ENCODE measurements at regions not wholly inside any gene's neighbourhood (a gene's known extent, or its start where the extent isn't known, plus 50 kb on each side); places are given as distances from the start of the nearest gene placed in this dataset.
"Not testable (repeated sequence)": the region's sequence is repeated elsewhere in the genome, so short reads cannot be mapped to it uniquely, and the experiment has no call there.

DNA sequence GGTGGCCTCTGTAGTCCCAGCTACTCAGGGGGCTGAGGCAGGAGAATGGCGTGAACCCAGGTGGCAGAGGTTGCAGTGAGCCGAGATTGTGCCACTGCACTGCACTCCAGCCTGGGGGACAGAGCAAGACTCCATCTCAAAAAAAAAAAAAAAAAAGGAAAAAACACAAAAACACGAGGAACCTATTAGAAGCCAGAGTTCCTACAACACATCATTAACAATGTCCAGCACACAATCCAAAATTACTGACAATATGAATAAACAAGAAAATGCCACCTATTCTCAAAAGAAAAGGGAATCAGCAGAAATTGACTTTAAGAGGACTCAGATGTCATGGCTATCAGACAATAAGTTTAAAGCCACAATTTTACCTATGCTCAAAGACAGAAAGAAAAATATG is 57.3 kb upstream of the HS3ST3A1 start:
- not testable (repeated sequence) for H3K9me3 Mint-ChIP-seq; H3K4me1 Mint-ChIP-seq (ENCODE audit: low read depth); H3K36me3 Mint-ChIP-seq (ENCODE audit: insufficient read depth in 2 of 2); ATAC-seq (replicated peaks in 1 of 2); DNase-seq; H3K27ac Mint-ChIP-seq; H3K4me3 Mint-ChIP-seq
- peaks cover 21% of the 10 kb centered on the region for H3K27me3 Mint-ChIP-seq (ENCODE audit: low read depth)

DNA sequence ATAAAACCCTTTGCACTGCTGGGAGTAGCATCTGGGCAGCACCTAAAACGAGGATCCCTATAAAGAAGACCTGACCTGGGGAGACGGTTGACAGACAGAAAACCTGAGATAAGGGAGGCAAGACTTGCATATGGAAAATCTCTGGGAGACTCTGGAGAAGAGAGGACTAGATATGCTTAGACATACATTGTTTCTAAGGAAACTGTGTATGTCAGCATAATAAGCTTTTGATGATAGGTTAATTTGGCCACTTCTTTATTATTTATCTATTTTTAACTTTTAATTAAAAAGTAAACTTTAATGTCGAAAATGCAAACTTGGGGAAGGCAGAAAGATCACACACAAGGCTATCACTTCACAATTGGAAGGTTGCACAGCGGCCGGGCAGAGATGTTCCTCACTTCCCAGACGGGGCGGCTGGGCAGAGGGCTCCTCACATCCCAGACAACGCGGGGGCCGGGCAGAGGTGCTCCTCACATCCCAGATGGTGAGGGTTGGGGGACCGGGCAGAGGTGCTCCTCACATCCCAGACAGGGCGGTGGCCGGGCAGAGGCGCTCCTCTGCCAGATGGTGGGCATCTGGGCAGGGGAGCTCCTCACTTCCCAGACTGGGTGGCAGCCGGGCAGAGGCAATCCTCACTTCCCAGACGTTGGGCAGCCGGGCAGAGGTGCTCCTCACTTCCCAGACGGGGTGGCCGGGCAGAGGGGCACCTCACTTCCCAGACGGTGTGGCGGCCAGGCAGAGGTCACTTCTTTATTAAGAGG is 64.3 kb upstream of the HS3ST3A1 start:
- H3K27me3 Mint-ChIP-seq (ENCODE audit: low read depth): no peaks in the 10 kb centered on the region
- no peaks in the 10 kb centered on the region for H3K4me1 Mint-ChIP-seq (ENCODE audit: low read depth)
- peaks cover 9 to 10% of the 10 kb centered on the region in 2 donors for H3K36me3 Mint-ChIP-seq (ENCODE audit: insufficient read depth in 2 of 2)
- DNase-seq (no peak), ATAC-seq (replicated peaks in 1 of 2) (no peak)
- no peak overlapping the region for H3K27ac Mint-ChIP-seq
- no peak overlapping the region for H3K4me3 Mint-ChIP-seq
- H3K9me3 Mint-ChIP-seq: peaks cover 9 to 14% of the 10 kb centered on the region in 2 donors

DNA sequence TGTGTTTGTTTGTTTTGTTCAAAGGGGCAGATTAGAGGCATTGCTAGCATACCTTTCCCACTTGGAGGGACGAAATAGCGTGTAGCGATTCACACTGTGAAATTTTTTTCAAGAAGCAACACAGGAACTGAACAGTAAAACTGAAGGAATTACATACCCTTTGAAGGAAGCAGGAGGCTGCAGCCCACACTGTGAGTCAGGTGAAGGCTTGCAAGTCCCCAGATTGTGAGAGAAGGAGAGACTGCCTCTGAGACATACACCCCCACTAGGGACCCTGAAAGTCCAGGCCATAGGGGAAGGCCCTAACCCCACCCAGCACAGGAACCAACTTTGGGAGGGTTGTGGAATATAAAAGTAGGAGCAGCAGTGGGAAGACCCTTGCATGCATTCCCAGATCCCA is 69.6 kb upstream of the HS3ST3A1 start:
- H3K36me3 Mint-ChIP-seq (ENCODE audit: insufficient read depth in 2 of 2): peaks cover 8 to 10% of the 10 kb centered on the region in 2 donors
- H3K4me3 Mint-ChIP-seq: no peak overlapping the region
- H3K27ac Mint-ChIP-seq: no peak overlapping the region
- no peaks in the 10 kb centered on the region for H3K4me1 Mint-ChIP-seq (ENCODE audit: low read depth)
- DNase-seq: no peak
- H3K27me3 Mint-ChIP-seq (ENCODE audit: low read depth): peaks cover 11% of the 10 kb centered on the region
- ATAC-seq (replicated peaks in 1 of 2): no peak
- peaks cover 10 to 14% of the 10 kb centered on the region in 2 donors for H3K9me3 Mint-ChIP-seq

DNA sequence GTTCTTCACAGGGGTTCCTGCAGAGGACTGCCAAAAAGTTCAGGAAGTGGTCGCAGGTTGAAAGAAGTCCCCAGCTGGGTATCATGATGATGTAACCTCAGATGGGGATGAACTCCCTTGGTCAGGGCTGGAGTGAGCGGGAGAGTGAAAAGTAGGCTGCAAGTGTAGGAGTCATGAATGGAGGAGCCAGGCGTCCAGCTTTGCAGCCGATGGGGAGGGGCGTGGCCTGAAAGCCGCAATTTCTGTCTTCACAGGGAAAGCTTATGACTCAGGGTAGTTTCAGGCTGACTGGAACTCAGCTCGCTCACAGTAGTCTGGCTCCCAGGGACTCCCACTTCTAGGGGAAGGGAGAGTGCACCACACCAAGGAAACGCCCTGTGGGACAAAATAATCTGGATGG is 70.0 kb upstream of the HS3ST3A1 start:
- peak; percentile 45 to 92 for ATAC-seq (replicated peaks in 1 of 2)

DNA sequence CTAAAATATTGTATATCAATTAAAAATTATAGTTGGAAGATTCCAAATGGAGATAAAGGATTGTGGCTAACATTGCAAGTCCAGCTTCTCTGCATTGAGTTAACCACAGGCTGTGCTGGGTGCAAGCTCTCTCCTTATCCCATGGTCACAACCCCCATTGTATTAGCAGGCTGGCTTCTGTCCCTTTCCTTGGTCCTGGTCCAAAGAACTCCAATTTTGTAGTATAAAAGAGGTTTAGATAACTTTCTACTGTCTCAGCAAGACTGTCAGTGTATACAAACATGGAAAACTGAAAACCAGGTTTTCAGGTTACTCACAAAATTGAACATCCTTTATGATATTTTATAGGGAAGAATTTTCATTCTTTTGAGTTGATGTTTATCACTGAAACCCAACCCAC is 76.6 kb upstream of the HS3ST3A1 start:
- Mint-ChIP-seq H3K4me3 (no peak overlapping the region), H3K4me1 (ENCODE audit: low read depth) (no peaks in the 10 kb centered on the region), H3K27ac (no peak overlapping the region), H3K36me3 (ENCODE audit: insufficient read depth in 2 of 2) (no peaks in the 10 kb centered on the region), H3K9me3 (peaks cover 0 to 2% of the 10 kb centered on the region in 2 donors), H3K27me3 (ENCODE audit: low read depth) (peaks cover 6% of the 10 kb centered on the region)
- ATAC-seq (replicated peaks in 1 of 2) (no peak), DNase-seq (no peak)

More for the DNA sequence above, 70.0 kb upstream of the HS3ST3A1 start:
- Mint-ChIP-seq H3K36me3 (ENCODE audit: insufficient read depth in 2 of 2) (peaks cover 8 to 10% of the 10 kb centered on the region in 2 donors), H3K9me3 (peaks cover 10 to 14% of the 10 kb centered on the region in 2 donors), H3K4me1 (ENCODE audit: low read depth) (no peaks in the 10 kb centered on the region), H3K4me3 (no peak overlapping the region), H3K27ac (no peak overlapping the region), H3K27me3 (ENCODE audit: low read depth) (peaks cover 11% of the 10 kb centered on the region)
- peak; percentile 12 to 54 for DNase-seq

DNA sequence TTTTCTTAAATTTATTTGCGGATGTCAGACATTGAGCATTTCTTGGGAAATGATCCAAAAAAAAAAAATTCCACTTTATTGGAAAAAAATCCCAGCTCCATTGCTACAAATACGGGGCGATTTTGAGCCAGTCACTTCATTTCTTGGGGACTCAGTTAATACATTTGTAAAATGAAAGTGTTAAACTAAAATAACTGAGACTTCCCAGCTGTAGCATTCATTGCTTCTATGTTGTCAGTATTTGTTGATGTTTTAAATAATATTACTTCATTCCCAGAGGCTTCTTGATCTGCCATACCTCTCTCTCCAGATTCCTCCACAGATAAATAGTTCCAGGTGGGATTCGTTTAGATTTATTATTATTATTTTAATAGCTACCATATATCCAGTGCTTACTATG is 77.1 kb upstream of the HS3ST3A1 start:
- no peaks in the 10 kb centered on the region for H3K4me1 Mint-ChIP-seq (ENCODE audit: low read depth)
- H3K9me3 Mint-ChIP-seq: peaks cover 0 to 2% of the 10 kb centered on the region in 2 donors
- ATAC-seq (replicated peaks in 1 of 2) (no peak), DNase-seq (no peak)
- no peak overlapping the region for H3K27ac Mint-ChIP-seq
- no peak overlapping the region for H3K4me3 Mint-ChIP-seq
- H3K27me3 Mint-ChIP-seq (ENCODE audit: low read depth): peaks cover 6% of the 10 kb centered on the region
- no peaks in the 10 kb centered on the region for H3K36me3 Mint-ChIP-seq (ENCODE audit: insufficient read depth in 2 of 2)

DNA sequence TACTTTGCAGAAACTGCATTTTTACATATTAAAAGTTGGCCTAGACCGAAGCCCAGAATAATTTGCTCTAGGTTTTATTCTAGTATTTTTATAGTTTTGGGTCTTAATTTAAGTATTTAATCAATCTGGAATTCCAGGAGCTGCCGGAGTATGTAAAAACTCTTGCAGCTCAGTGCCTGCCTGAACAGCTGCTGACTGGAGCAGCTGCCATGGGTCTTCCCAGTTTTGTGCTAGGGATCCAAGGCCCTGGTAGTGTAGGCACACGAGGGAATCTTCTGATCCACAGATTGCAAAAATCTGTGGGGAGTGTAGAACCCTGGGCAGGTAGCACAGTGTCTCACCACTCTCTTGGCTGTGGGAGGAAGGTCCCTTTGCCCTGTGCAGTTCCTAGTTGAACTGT is 87.0 kb upstream of the HS3ST3A1 start:
- no peak for ATAC-seq (replicated peaks in 1 of 2)
- H3K36me3 Mint-ChIP-seq (ENCODE audit: insufficient read depth in 2 of 2): no peaks in the 10 kb centered on the region

DNA sequence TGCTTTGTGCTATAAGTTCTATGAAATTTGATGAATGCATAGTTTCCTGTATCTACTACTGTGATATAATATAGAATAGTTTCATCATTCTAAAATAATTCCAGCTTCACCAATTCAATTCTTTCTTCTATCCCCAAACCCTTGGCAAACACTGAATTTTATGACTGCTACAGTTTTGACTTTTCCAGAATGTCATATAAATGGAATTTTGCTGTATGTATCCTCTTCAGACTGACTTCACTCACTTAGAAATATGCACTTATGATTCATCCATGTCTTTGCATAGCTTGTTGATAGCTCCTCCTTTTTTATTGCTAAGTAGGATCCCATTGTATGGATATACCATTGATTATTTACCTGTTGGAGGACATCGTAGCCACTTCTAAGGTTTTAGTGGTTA is 89.1 kb upstream of the HS3ST3A1 start:
- H3K4me3 Mint-ChIP-seq: no peak overlapping the region
- no peak for ATAC-seq (replicated peaks in 1 of 2)
- no peaks in the 10 kb centered on the region for H3K4me1 Mint-ChIP-seq (ENCODE audit: low read depth)
- H3K9me3 Mint-ChIP-seq: peaks cover 0 to 1% of the 10 kb centered on the region in 2 donors
- DNase-seq: no peak
- no peak overlapping the region for H3K27ac Mint-ChIP-seq
- peaks cover 20% of the 10 kb centered on the region for H3K27me3 Mint-ChIP-seq (ENCODE audit: low read depth)
- no peaks in the 10 kb centered on the region for H3K36me3 Mint-ChIP-seq (ENCODE audit: insufficient read depth in 2 of 2)

More for the DNA sequence above, 87.0 kb upstream of the HS3ST3A1 start:
- H3K4me3 Mint-ChIP-seq: no peak overlapping the region
- H3K9me3 Mint-ChIP-seq: peaks cover 0 to 1% of the 10 kb centered on the region in 2 donors
- no peaks in the 10 kb centered on the region for H3K4me1 Mint-ChIP-seq (ENCODE audit: low read depth)
- no peak for DNase-seq
- H3K27ac Mint-ChIP-seq: no peak overlapping the region
- peaks cover 20% of the 10 kb centered on the region for H3K27me3 Mint-ChIP-seq (ENCODE audit: low read depth)

DNA sequence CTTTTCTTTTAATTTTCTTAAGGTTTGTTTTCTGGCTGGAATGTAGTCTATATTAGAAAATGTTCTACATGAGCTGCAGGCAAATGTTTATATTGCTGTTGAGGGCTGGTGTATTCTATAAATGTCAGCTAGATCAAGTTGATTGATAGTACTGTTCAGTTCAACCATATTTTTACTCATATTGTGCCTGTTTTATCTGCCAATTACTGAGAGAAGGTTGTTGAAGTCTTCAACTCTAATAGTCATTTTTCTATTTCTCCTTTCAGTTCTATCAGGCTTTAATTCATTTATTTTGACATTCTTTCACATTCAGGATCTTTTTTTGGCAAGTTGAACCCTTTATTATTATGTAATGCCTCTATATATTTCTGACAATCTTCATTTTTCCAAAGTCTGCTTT is 93.2 kb upstream of the HS3ST3A1 start:
- peaks cover 20% of the 10 kb centered on the region for H3K27me3 Mint-ChIP-seq (ENCODE audit: low read depth)
- peaks cover 2 to 7% of the 10 kb centered on the region in 2 donors for H3K9me3 Mint-ChIP-seq
- H3K4me1 Mint-ChIP-seq (ENCODE audit: low read depth): no peaks in the 10 kb centered on the region
- no peak overlapping the region for H3K4me3 Mint-ChIP-seq
- ATAC-seq (replicated peaks in 1 of 2) (no peak), DNase-seq (no peak)
- H3K27ac Mint-ChIP-seq: no peak overlapping the region
- H3K36me3 Mint-ChIP-seq (ENCODE audit: insufficient read depth in 2 of 2): peaks cover 3 to 10% of the 10 kb centered on the region in 2 donors

DNA sequence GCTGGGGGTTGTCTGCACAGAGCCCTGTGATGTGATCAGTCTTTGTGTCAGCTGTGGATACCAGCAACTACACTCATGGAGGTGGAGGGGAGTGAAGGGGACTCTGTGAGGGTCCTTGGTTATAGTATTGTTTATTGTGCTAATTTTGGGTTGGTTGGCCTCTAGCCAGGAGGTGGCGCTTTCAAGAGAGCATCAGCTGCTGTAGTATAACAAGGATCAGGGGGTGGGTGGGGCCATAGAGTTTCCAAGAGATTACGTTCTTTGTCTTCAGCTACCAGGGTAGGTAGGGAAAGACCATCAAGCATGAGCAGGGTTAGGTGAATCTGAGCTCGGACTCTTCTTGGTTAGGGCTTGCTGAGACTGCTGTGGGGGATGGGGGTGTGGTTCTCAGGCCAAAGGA is 97.1 kb upstream of the HS3ST3A1 start:
- Mint-ChIP-seq H3K9me3 (peaks cover 2 to 7% of the 10 kb centered on the region in 2 donors), H3K36me3 (ENCODE audit: insufficient read depth in 2 of 2) (peaks cover 4 to 10% of the 10 kb centered on the region in 2 donors), H3K4me1 (ENCODE audit: low read depth) (no peaks in the 10 kb centered on the region), H3K27me3 (ENCODE audit: low read depth) (peaks cover 20% of the 10 kb centered on the region), H3K4me3 (no peak overlapping the region), H3K27ac (no peak overlapping the region)
- ATAC-seq (replicated peaks in 1 of 2) (no peak), DNase-seq (no peak)

DNA sequence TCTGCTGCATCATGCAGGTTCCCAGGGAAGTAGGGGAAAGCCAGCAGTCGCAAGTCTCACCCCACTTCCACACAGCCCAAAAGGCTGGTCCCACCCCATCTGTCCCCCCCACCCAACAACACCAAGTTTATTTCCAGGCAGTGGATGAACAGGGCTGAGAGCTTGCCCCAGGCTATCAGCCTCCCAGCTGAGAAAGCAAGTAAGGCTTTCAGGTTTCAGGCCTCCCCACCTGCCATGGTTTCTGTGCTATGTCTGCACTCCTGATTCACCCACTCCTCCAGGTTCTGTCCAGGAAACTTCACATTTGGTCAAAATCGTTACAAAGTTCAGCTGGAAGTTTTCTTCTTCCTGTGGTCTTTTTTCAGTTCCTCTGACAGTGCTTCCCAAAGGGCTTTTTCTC is 97.5 kb upstream of the HS3ST3A1 start:
- H3K36me3 Mint-ChIP-seq (ENCODE audit: insufficient read depth in 2 of 2): peaks cover 4 to 10% of the 10 kb centered on the region in 2 donors
- ATAC-seq (replicated peaks in 1 of 2) (no peak), DNase-seq (no peak)
- H3K27me3 Mint-ChIP-seq (ENCODE audit: low read depth): peaks cover 20% of the 10 kb centered on the region
- H3K4me3 Mint-ChIP-seq: no peak overlapping the region
- H3K9me3 Mint-ChIP-seq: peaks cover 2 to 7% of the 10 kb centered on the region in 2 donors
- H3K27ac Mint-ChIP-seq: no peak overlapping the region
- no peaks in the 10 kb centered on the region for H3K4me1 Mint-ChIP-seq (ENCODE audit: low read depth)

DNA sequence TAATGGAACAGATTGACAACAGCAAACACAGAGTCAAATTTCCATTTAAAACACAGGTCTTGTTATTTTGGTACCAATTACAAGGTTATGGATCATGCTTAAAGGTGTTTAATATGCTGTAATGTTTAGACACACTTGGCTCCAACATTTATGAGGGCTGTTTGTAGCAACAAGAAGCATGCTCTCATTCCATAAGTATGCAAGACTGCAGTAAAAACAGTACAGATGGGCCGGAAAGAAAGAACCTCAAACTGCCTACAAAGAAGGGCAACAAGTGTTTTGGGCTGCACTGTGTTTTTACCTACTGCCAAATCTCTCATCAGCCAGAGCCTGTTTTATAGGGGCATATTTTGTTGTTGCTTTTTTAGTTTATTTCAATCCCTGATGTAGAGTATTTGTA is 100.5 kb upstream of the HS3ST3A1 start:
- Mint-ChIP-seq H3K4me1 (ENCODE audit: low read depth) (no peaks in the 10 kb centered on the region), H3K27ac (no peak overlapping the region), H3K36me3 (ENCODE audit: insufficient read depth in 2 of 2) (peaks cover 4 to 7% of the 10 kb centered on the region in 2 donors), H3K4me3 (no peak overlapping the region), H3K27me3 (ENCODE audit: low read depth) (peaks cover 35% of the 10 kb centered on the region), H3K9me3 (peaks cover 2 to 7% of the 10 kb centered on the region in 2 donors)
- DNase-seq (no peak), ATAC-seq (replicated peaks in 1 of 2) (no peak)

DNA sequence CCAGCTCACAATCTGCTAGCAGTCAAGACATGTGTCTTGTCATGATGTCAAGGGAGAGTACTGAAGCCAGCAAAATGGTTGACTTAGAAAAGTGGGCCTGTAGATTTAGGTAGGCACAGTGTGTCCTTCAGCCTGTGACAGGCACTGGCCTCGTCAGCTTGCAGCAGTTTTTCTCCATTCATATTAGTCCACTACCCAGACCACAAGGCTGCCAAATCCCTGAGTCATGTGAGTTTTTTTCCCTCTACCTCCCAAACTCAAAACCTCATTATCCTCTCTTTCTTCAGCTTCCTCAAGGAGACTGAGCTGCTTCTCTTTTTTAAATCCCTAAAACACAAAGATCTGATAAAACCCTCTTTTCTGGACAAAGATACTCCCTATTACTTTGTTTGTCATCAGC is 102.6 kb upstream of the HS3ST3A1 start:
- Mint-ChIP-seq H3K4me3 (no peak overlapping the region), H3K27ac (no peak overlapping the region), H3K27me3 (ENCODE audit: low read depth) (peaks cover 29% of the 10 kb centered on the region), H3K4me1 (ENCODE audit: low read depth) (no peaks in the 10 kb centered on the region), H3K36me3 (ENCODE audit: insufficient read depth in 2 of 2) (peaks cover 2% of the 10 kb centered on the region in 2 donors), H3K9me3 (peaks cover 0 to 2% of the 10 kb centered on the region in 2 donors)
- DNase-seq (no peak), ATAC-seq (replicated peaks in 1 of 2) (no peak)

DNA sequence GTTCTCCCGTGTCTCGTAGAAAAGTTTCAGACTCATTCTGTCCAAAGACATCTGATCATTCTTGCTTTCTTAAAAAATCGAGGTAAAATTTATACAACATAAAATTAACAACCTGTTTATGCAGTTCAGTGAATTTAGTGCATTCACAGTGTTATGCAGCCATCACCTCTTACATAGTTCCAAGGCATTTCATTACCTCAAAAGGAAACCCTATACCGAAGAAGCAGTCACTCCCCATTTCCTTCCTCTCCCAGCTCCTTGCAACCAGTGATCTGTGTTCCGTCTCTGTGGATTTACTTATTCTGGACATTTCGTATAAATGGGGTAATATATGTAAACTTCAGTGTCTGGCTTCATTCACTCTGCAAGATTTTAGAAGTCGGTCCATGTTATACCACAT is 103.5 kb upstream of the HS3ST3A1 start:
- H3K4me3 Mint-ChIP-seq: no peak overlapping the region
- H3K27ac Mint-ChIP-seq: no peak overlapping the region
- no peaks in the 10 kb centered on the region for H3K4me1 Mint-ChIP-seq (ENCODE audit: low read depth)
- H3K9me3 Mint-ChIP-seq: no peaks in the 10 kb centered on the region
- peaks cover 29% of the 10 kb centered on the region for H3K27me3 Mint-ChIP-seq (ENCODE audit: low read depth)
- DNase-seq (no peak), ATAC-seq (replicated peaks in 1 of 2) (no peak)
- H3K36me3 Mint-ChIP-seq (ENCODE audit: insufficient read depth in 2 of 2): no peaks in the 10 kb centered on the region
